Activated CD8-positive, alpha-beta memory T cell treated with anti-CD3 and anti-CD28 coated beads, Interleukin-2, amount 50 U/mL, for 48 hours (primary cell): ENCODE measurements at regions not wholly inside any gene's neighbourhood (a gene's known extent, or its start where the extent isn't known, plus 50 kb on each side); places are given as distances from the start of the nearest gene placed in this dataset.
"Not testable (repeated sequence)": the region's sequence is repeated elsewhere in the genome, so short reads cannot be mapped to it uniquely, and the experiment has no call there.

Experiments
- DNase-seq: peaks from one replicate; pipeline ENCODE4 v3.0.0-alpha.2; 2020

DNA sequence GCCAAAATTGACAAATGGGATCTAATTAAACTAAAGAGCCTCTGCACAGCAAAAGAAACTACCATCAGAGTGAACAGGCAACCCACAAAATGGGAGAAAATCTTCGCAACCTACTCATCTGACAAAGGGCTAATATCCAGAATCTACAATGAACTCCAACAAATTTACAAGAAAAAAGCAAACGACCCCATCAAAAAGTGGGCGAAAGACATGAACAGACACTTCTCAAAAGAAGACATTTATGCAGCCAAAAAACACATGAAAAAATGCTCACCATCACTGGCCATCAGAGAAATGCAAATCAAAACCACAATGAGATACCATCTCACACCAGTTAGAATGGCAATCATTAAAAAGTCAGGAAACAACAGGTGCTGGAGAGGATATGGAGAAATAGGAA, 261.4 kb upstream of the HNRNPA3 start:
- DNase-seq = not testable (repeated sequence)

DNA sequence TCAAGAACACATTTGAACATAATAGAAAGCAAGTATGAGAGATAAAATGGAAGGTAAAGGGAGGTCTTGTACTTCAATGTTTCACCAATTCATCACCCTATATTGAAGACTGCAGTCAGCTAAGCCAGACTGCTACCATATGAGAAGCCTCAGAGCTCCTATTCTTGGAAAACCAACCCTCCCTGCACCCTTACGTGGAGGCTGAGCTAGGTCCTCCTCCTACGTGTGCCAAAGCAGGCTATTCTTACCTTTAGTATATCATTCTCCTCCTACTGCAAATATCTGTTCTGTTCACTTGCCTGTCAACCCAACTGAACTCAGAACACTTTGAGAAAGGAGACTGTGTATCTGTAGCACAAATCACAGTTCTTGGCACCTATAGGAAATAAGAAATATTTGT, 255.8 kb upstream of the HNRNPA3 start:
- no peak for DNase-seq

DNA sequence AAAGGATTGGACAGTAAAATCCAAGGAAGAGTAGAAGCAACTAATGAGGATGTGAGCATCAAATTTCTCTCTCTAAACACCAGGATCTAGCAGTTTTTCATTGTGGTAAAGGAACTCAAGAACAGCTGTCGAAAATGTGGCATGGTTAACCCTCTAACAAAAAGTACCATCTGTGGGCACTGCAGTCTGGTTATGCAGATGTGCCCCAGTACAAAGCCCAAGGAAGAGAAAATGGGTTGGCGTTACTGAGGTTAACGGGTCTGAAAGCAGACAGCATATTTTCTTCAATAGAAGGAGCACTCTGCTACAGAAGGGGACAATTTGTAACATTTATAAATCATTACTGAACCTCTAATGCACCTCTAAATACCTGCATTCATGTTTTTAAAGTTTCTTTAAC, 253.0 kb upstream of the HNRNPA3 start:
- no peak for DNase-seq

DNA sequence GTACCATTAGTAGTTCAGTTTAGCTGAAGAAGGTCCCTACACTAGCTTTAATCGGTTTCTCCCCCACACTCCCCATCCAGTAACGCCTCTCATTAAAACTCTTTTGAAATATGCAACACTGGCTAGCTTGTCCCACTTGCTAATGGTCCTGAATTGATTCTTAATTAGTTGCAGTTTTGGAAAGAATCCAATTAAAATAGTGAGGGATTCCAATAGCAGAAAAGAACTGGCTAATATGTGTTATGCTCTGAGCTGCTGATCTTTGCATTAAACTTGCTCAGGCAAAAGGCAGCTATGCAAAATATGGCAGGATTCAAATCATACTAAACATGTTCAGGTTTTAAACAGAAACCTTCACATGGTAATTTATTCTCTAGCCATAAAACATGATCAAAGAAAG, 252.5 kb upstream of the HNRNPA3 start:
- DNase-seq = no peak

DNA sequence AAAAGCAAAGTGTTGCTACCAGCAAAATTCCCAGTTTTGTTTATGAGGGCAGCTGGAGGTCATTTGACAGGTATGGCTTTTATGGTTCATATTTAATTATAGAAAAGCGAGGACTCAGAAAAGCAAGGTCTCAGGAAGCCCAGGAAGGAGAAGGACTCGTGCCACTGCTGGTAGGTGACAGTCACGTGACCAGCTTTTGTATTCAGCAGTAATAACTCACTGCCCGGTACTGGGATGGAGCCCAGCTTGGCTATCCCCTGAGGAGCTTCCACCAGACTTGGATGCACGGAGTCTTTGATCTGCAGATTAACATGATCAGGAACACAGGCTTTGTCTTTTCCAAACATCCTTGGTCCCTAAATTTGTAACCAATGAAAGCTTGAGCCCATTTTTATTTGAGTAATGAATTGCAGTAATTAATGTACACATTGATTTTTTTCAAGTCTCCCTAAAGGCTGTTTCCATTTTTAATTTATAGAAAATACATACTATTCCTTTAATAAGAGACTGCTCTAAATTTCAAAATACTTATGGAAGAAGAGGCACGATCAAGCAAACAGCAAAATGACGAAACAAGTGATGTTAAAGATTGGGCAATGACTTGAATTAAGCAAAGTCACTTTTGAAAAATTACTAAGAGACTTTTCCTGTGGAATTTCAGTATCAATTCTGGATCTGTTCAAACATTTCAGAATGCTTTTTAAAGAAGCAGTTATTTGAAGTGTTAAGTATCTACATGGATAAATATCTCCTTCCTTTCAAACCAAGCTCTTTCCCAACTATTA, 251.7 kb upstream of the HNRNPA3 start:
- DNase-seq = no peak

DNA sequence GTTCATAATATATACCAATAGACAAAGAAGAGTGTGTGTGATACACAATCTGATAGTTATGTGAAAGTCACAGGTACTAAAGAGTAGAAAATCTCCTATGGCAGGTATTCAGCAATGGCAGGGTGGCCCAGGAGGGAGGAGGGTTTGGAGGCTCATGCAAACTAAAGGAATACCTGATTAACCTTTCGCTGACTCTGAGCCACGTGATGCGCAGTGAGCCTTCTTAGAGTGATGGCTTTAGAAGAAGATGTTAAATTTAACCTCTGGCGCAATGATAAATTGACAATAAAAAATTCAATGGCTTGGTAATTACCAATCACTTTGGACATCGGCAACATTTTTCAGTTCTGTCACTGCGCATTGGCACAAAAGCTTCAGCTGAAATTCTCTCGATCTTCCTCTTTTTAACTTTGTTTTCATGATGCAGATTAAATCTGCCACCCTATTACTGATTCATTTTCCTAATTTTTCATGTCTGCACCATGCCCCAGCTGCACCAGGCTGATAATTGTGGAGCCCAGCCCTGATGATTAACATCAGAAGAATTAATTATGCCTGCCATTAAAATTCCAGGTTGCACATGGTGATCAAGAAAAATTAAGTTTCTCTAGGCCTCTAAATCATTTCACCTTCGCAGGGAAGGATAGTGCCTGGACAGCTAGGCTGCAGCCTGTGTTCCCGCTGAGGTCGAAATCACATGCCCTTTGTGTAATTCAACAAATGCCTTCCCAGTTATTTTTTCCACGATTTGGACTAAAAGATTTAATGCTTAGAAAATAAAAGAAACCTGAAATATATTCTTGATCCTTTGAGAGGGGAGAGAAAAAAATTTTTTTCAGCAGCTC, 250.6 kb upstream of the HNRNPA3 start:
- no peak for DNase-seq

DNA sequence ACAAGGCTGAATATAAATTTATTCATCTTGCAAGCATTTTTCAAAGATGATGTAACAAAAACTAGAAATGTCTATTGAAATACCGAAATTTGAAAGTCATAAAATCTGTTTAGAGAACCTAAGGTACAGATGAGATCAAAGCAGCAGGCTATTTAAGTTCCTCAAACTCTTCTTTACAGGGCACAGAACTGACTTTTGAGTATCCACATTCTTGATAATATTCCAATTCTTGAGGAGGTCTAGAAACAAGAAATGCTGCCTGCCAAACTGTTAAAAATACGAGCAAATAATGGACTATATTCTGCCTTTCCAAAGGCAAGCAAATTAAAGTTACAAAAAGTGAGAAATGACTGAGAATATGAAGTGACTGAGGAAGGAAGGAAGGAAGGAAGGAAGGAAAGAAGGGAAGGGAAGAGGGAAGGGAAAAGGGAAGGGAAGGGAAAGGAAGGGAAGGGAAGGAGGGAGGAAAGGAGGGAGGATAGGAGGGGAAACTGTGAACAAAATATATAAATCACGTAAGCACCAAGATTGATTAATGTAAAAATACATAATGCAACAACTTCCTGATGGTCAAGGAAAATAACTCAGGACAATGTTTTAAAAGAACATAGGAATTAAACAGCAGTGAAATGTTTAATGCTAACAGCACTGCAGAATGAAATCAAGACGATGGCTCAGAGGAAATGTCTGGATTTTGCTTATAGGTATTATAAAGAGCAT, 248.9 kb upstream of the HNRNPA3 start:
- no peak for DNase-seq

DNA sequence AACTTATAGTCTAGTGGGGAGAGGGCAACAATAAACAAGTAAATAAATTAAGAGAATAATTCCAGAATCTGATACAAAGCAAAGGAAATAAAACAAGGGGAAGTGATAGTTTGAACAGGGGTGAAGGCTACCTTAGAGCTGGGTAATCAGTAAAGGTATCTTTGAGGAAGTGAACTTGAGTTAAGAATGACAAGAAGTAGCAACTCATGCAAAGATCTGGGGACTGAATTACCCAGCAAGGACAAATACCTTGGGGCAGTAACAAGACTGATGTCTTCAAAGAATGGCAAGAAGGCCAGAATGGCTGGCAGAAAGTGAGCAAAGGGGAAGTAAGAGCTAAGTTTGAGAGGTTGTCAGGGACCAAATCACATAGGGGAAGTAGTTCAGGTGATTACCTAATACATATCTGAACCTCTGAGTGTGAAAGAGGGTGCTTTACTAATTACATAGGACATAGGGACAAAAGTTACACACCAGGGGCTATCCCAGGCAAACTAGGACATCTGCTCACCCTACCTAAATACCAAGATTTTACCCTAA, 244.6 kb upstream of the HNRNPA3 start:
- DNase-seq = no peak

DNA sequence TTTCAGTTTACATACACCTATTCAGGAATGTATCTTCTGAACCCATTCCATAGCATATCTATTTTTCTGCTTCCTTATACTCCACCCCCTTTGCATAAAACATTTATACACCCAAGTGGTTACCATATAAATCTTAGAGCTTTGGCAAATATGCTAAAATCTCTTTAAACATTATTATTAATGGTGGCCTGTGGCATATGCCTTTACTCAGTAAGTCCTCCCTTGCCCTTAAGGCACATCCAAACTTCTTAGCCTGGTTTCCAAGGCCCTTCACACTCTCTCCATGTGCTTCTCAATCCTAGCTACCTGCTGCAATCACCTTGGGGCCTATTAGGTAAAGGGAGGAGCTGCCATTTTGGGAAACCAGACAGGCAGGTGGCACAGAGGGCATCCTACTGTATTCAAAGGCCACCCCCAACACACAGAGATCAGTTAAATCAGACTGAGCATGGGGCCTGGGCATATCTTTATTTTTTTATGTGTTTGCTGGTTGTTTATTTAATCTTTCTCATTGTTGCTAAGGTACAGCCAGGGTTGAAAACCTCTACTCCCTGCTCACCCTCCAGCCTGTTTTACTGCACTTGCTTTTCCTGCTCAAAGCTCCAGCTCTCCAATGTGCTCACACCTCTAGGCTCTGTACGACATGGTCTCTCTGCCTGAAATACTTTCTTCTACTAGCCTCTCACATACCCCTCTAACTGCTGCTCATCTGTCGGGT, 242.8 kb upstream of the HNRNPA3 start:
- no peak for DNase-seq

DNA sequence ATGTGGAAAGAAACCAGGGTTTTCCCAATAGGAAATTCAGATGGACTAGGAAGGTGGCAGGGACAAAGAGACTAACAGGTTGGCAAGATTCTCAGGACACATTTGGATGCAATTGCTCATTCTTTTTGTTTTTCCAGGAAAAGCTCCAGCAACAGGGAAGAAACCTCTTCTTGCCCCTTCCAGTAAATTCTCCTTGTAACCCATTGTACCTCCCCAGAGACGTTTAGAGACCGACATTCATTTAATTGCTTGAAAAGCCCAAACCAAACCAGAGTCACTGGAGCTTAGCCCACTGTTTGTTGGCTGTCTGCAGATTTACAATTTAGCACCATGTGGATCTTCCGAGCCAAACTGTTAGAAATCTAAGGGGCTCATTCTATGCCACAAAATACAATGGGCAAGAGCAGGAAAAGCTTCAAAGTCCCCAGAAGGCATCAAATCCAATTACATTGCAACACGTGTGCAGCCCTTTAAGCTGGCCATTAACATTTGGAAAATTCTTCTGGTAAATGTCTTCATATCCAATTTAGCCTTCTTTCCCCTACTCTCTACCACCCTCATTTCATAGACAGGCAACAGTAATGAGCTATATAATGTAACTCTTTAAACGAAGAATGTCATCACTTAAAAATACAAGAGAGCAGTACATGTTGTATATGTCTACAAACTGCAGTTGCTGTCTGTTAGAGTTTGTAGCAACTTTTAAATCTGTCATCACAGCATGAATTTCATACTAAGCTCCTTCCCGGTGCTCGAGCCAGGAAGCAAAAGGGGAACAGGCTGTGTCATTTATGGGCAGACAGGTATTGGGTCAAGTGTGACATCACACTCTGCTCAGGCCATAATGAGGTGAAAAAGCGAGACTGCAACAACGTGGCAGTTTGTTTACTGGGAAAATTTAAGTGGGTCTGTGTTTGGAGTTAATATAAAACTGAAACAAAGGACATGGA, 235.6 kb upstream of the HNRNPA3 start:
- no peak for DNase-seq

DNA sequence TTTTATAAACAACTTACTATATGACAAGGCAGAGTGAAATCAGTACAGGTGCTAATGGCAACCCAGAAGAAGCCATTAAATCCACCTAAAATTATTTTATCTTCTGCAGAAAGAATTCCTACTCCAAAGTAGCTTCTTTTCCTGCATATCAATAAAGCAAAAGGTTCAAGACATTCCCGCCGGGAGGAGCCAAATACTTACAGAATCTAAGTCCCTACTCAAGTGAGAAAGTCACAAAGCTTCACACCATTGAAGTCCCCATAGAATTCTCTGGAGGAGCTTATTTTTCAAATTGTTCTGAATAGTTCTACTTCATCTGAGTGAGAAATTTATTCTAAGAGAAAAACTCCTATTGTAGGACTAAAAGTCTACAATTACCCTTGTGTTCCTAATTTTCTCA, 233.7 kb upstream of the HNRNPA3 start:
- no peak for DNase-seq

DNA sequence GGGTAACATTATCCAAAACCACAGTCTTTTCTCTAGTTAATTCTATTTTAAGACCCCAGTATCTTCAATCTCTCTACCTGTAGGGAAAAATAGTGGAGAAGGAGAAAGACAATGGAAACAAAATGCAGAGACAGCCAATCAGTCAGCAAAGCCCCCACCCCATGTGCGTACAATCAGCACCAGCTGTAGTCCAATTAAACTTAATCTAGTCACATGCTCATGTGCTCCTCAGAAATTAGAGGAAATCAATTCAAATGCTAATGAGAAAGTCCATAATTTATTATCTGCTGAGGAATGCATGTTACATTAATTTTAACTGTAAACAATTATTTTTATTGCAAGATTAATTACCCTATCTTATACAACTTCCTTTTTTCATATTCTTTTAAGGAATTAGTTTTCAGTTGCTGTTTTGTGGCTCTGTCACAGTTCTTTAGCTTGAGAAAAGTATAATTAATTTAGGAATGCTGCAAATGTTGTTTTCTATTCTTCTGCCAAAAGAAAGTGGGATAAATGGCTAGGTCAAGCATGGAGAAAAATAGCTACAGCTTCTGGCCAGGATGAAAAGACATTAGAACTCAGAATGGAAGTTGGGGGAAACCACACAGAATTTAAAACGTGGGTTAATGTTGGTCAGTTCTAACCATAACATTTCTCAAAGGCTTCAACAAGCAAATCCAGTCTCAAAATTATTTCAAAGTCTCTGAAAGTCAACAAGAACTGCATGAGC, 232.4 kb upstream of the HNRNPA3 start:
- no peak for DNase-seq

DNA sequence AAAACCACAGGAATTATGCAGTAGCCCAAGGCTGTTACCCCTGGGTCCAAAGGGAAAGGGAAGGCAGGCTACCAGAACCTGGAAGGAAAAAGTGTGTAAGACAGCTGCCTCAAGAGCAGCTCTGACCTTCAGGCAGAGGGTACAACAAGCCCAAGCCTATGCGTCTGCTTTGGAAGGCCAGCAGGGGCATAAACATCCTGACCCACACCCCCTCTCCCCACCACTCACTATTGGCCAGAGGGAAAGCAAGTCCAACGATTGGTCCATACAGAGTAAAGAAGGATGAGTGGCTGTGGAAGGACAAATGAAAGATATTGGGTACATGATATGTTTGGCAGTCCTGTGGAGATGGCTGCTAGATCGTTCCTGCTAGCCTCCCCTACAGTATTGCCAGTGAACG, 227.6 kb upstream of the HNRNPA3 start:
- DNase-seq = no peak

DNA sequence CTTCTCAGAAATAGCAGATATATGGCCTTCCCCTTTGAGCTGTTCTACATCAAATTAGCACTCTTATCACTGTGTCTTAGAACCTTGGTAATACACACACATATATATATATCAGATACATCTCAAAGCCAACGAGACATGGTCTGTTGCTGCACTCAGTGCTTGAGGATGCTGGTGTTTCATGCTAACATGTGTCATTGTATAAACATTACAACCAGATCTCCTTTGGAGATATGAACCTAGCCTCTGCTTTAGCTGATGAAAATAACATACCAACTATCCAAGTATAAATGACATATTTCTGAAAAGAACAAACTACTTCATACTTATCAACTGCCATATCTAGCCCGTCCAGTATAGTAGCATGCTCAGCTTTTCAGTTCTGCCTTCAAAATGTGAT, 226.7 kb upstream of the HNRNPA3 start:
- DNase-seq = no peak

DNA sequence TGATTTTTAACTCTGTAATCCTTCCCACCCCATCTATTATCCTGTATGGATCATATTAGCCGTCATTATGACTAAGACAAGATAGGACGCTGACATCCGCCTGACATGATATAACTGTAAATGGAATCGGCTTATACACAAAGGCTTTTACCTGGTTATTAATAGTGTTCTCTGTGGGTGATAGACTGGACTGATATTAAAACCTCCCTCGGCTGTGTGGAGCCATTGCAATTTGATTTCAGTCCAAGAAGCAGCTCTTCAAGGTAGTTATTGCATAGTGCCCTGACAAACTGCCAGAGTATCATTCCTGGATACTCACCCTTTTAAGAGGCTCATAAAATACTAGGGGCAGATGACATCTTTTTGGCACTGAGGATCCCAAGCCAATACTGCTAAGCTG, 226.1 kb upstream of the HNRNPA3 start:
- no peak for DNase-seq

DNA sequence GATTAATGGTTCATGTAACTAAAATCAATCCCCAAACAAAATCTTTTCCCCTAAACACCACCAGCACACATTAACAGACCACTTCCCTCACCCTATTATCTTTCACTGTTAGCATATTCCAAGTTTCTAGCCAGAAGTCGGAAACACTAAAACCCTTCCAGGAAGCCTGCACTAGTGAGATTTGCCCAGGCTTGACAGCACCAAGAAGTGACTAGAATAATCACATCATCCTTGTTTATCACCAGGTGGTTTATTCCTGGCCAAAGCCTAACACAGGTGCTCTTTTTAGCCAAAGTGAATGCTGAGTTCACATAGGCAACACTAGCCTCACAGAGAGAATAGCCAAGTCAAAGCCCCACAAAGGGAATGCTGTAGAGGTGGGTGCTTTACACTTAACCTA, 221.2 kb upstream of the HNRNPA3 start:
- no peak for DNase-seq

DNA sequence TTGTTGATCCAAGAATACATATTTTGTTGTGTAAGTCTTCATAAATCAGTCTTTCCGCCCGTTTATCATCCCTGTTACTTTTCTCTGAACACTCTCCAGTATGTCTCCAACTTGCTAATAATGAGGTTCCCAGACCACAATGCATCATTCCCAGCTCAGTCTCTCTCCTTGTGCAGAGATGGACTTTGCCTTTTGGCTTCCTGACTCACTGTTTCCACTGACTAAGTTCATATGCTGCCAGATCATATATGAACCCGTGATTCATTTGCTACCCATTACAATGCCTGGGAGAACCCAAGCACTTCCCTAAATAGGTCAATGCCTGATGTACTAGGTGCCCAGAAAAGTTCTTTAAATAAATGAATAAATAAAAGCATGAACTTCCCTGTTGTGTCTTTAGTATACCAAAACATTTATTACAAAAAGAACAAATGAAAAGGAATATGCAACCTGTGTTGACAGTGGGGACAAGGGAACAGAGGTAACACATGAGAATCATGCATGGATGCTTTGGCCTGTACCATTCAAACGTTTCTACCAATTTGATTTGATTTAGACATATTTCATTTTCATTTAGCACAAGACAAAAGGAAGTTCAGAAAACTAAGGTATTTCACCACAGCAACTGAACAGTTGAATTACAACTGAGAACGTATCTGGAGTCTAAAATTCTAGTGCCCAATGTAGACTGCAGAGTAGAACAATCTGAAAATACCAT, 215.4 kb upstream of the HNRNPA3 start:
- no peak for DNase-seq

DNA sequence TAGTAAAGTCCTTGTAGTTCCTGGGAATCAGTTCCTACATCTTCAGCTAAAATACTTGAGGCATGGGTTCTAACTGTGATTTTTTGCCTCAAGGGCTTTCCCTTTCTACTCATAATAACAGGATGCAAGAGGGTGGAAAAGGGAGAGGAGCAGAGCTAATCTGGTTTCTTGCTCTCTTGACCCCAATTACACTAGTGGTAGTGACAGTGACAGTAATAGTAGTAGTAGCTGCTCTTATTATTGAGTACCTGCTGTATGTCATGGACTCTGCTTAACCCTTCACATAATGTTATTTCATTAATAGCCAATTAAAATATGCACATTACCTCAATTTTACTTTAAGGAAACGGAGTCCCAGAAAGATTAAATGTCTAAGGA, 214.8 kb upstream of the HNRNPA3 start:
- DNase-seq = no peak

DNA sequence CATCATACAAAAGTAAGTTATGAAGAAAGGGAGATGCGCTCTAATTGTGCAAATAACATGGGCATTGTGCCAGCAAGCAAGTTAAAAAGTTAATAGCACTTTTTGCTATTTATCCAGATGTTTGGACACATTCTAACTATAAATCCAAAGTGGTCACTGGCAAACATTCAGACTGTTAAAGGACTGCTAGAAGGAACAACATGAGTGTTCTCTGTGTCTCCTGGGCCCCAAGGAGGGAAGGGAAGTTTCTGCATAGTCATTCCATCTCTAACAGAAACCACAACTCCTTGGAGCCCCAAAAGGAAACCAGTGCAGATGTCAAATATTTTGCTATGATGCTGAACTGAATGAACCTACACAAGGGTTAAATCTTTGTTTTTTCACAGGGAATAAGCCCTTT, 213.3 kb upstream of the HNRNPA3 start:
- DNase-seq = no peak

DNA sequence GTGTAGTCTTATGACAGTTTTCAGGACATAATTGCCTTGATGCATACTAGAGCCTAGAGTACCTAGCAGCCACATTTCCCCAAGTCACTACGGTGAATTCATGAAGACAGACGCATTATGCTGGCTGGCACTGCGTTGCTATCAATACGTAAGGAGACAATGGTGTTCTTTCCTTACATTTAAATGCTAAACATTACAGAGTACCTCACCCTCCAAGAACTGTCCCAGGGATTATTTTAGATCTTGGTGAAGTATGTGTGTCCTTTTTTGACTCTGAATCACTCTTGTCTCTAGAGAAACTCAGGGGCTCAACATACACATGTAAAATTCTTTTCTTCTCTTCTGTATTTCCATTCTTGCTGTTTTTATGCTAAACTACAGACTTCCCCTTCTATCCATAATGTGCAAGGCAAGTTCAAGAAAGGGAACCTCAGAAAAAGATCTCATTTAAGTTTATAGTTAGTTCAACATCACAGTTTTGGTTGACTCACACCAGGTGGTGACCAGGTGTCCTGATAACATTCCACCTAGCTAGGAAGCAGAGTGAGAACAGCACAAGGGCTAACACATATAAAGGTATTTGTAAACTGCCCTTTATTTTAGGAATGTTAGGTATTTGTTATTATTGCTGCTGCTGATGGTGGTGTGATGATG, 212.4 kb upstream of the HNRNPA3 start:
- DNase-seq = no peak
